SU-DHL-6 (cell line): ENCODE measurements at regions not wholly inside any gene's neighbourhood (a gene's known extent, or its start where the extent isn't known, plus 50 kb on each side); places are given as distances from the start of the nearest gene placed in this dataset.

Experiments
- H2AFZ ChIP-seq: fragments of 200-600 bp; sonication (generic); 2 replicates; pipeline ENCODE4 v1.6.1; 2014; ENCODE audit warnings: low read depth, mild to moderate bottlenecking, moderate library complexity, mixed read lengths, antibody characterized with exemption, low read length; ENCODE audit not compliant: severe bottlenecking
- H3F3A ChIP-seq: fragments of 200-600 bp; shearing (Covaris generic); 2 replicates; pipeline ENCODE4 v1.6.0; 2016; ENCODE audit warnings: antibody characterized with exemption, mild to moderate bottlenecking; ENCODE audit not compliant: insufficient read depth
- H3K27ac ChIP-seq: fragments of 200-600 bp; sonication (generic); 2 replicates; pipeline ENCODE4 v1.5.1; 2016; ENCODE audit warnings: low read depth, mild to moderate bottlenecking, low read length, moderate library complexity, mixed read lengths
- H3K27me3 ChIP-seq: fragments of 200-600 bp; sonication (generic), shearing (Covaris generic); 2 replicates; pipeline ENCODE4 v1.6.0; 2014; ENCODE audit warnings: mild to moderate bottlenecking, low read length
- H3K36me3 ChIP-seq: fragments of 200-600 bp; sonication (generic); 2 replicates; pipeline ENCODE4 v1.6.1; 2014; ENCODE audit warnings: mild to moderate bottlenecking, low read length, mixed read lengths
- H3K4me2 ChIP-seq: fragments of 300-600, 200-600 bp; shearing (Covaris generic), sonication (generic); 2 replicates; pipeline ENCODE4 v1.6.0; 2014; ENCODE audit warnings: low read length, low read depth, mild to moderate bottlenecking; ENCODE audit not compliant: poor library complexity, severe bottlenecking
- H3K4me3 ChIP-seq: fragments of 200-600 bp; sonication (generic); 2 replicates; pipeline ENCODE4 v1.5.1; 2014; ENCODE audit warnings: antibody characterized with exemption, low read length, mild to moderate bottlenecking, mixed read lengths; ENCODE audit not compliant: insufficient read depth, poor library complexity, severe bottlenecking
- H3K79me2 ChIP-seq: fragments of 200-600 bp; sonication (generic); 2 replicates; pipeline ENCODE4 v1.6.1; 2014; ENCODE audit warnings: mild to moderate bottlenecking, low read length, moderate library complexity; ENCODE audit not compliant: insufficient read depth
- H3K9ac ChIP-seq: fragments of 200-600 bp; sonication (generic); 2 replicates; pipeline ENCODE4 v1.7.0; 2014; ENCODE audit warnings: mild to moderate bottlenecking, low read length
- H3K9me2 ChIP-seq: fragments of 200-600 bp; sonication (generic); replicated peaks from 2 replicates; pipeline ENCODE4 v1.6.1; 2014; ENCODE audit warnings: low read length; ENCODE audit not compliant: insufficient read depth
- H3K9me3 ChIP-seq: fragments of 200-600 bp; sonication (generic); 2 replicates; pipeline ENCODE4 v1.6.1; 2014; ENCODE audit warnings: low read length, mixed read lengths; ENCODE audit not compliant: insufficient read depth
- H4K20me1 ChIP-seq: fragments of 200-600 bp; sonication (generic); 2 replicates; pipeline ENCODE4 v1.6.1; 2014; ENCODE audit warnings: low read depth, mild to moderate bottlenecking, antibody characterized with exemption, low read length, moderate library complexity, mixed read lengths
- CTCF ChIP-seq: fragments of 200-600 bp; sonication (generic); IDR thresholded peaks from one replicate; pipeline ENCODE4 v1.5.1; 2017; ENCODE audit warnings: antibody characterized with exemption, mild to moderate bottlenecking, low read length, moderate library complexity; ENCODE audit not compliant: insufficient read depth, poor library complexity, severe bottlenecking
- EZH2phosphoT487 ChIP-seq: fragments of 200-600 bp; sonication (generic), shearing (Covaris generic); conservative IDR thresholded peaks from 2 replicates; pipeline ENCODE4 v1.6.1; 2018; ENCODE audit warnings: mild to moderate bottlenecking, antibody characterized with exemption, low read length, moderate library complexity, mixed read lengths

- H3K36me3 ChIP-seq = no peaks in the 10 kb centered on the region
- H3K27me3 ChIP-seq = no peaks in the 10 kb centered on the region
- no peaks in the 10 kb centered on the region for H3K9me3 ChIP-seq
- H3K9me2 ChIP-seq = no peaks in the 10 kb centered on the region
- no peak overlapping the region for H3K4me2 ChIP-seq
- H4K20me1 ChIP-seq = no peaks in the 10 kb centered on the region
- TF ChIP-seq CTCF = no peak
- no peak for TF ChIP-seq EZH2phosphoT487
- H3K27ac ChIP-seq = no peak overlapping the region
- no peaks in the 10 kb centered on the region for H3F3A ChIP-seq
- H3K4me3 ChIP-seq = no peak overlapping the region
- no peaks in the 10 kb centered on the region for H3K79me2 ChIP-seq
- H2AFZ ChIP-seq = no peak overlapping the region
- no peak overlapping the region for H3K9ac ChIP-seq
These were observed 112.4 kb downstream of the NUFIP1 start for GRCh38 chr13:44876782-44877324.

- Histone ChIP-seq H3F3A (no peaks in the 10 kb centered on the region), H2AFZ (no peak overlapping the region), H3K27ac (no peak overlapping the region), H3K9ac (no peak overlapping the region), H3K9me3 (no peaks in the 10 kb centered on the region), H3K4me2 (no peak overlapping the region), H3K36me3 (no peaks in the 10 kb centered on the region), H3K79me2 (no peaks in the 10 kb centered on the region), H3K27me3 (no peaks in the 10 kb centered on the region), H3K9me2 (no peaks in the 10 kb centered on the region), H4K20me1 (no peaks in the 10 kb centered on the region), H3K4me3 (no peak overlapping the region)
- TF ChIP-seq CTCF (no peak), EZH2phosphoT487 (no peak)
These were observed 114.2 kb downstream of the NUFIP1 start for GRCh38 chr13:44874886-44875630.

- no peaks in the 10 kb centered on the region for H3K9me3 ChIP-seq
- no peaks in the 10 kb centered on the region for H3K9me2 ChIP-seq
- no peak overlapping the region for H3K9ac ChIP-seq
- no peak overlapping the region for H3K4me3 ChIP-seq
- H4K20me1 ChIP-seq = no peaks in the 10 kb centered on the region
- H3K4me2 ChIP-seq = no peak overlapping the region
- no peak overlapping the region for H2AFZ ChIP-seq
- no peaks in the 10 kb centered on the region for H3F3A ChIP-seq
- no peaks in the 10 kb centered on the region for H3K79me2 ChIP-seq
- no peak overlapping the region for H3K27ac ChIP-seq
- TF ChIP-seq CTCF (no peak), EZH2phosphoT487 (no peak)
- H3K27me3 ChIP-seq = no peaks in the 10 kb centered on the region
- H3K36me3 ChIP-seq = no peaks in the 10 kb centered on the region
These were observed 115.1 kb downstream of the NUFIP1 start for GRCh38 chr13:44874176-44874575.
